GM21717 (cell line): ENCODE measurements at regions not wholly inside any gene's neighbourhood (a gene's known extent, or its start where the extent isn't known, plus 50 kb on each side); places are given as distances from the start of the nearest gene placed in this dataset.
"Not testable (repeated sequence)": the region's sequence is repeated elsewhere in the genome, so short reads cannot be mapped to it uniquely, and the experiment has no call there.

Experiments used
- ATAC-seq: cut with Tn5 transposase; IDR thresholded peaks from one replicate; pipeline ENCODE4 v1.9.1; 2021; ENCODE audit warnings: mild to moderate bottlenecking, moderate library complexity; ENCODE audit not compliant: unreplicated experiment

DNA sequence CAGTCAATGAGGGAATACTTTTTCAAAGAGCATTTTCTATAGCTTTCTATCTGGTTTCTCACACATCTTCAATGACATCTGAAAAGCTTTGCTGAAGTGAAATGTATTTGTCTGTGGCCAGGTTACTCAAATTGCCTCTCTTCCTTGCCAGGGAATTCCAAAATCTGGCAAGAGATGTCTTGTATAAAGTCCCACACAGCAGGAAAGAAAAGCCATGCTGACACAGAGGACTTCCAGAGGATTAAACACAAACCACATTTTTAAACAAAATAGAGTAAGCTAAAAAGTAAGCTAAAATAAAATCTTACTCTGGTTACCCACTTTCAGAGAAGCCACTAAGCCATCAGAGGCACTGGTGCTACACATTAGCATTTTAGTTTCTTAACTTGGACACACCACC, 93.1 kb upstream of the BCAR3 start:
- ATAC-seq: no peak

- ATAC-seq: no peak
Measured at GRCh38 chr1:93773049-93773838, 91.6 kb upstream of the BCAR3 start.

GRCh38 chr1:93771843-93772242, 90.2 kb upstream of the BCAR3 start:
- no peak for ATAC-seq

GRCh38 chr1:93770640-93771039, 89.0 kb upstream of the BCAR3 start:
- no peak for ATAC-seq

DNA sequence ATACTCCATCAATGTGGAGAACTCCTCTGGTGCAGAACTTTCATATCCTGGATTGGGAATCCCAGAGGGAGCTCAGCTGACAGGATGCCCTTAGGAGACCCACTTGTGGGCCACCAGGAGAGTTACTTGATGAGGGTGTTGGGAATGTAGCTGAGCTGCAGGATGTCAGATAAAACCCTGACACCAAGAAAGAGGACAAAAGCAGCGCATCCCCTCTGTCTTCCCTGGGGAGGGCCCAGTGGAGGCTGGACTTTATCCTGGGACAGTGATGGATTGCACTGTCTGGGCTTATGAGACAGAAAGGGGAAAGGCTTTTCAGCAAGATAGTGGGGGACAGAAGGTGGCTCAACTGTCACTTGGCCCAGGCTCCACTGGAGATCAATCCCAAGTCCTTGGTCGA, 88.1 kb upstream of the BCAR3 start:
- no peak for ATAC-seq

GRCh38 chr1:93768380-93768863, 86.8 kb upstream of the BCAR3 start:
- no peak for ATAC-seq

DNA sequence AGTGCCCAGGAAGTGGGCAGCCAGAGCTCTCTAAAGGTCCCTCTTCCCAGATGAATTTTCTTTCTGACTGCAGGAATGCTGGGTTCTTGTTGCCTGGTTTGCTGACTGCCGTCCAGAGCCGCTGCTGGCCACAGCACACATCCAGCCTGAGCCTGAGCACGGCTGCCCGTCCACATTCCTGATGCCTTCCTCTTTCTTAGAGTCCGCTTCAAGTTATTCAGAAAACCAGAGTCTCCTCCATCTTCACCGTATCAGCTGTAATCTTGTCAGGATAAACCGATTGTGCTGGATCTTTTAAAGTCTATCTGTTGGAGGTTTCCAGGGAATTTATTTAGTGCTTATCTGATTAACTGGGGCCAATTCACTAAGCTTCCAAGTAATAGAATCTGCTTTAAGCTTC, 84.8 kb upstream of the BCAR3 start:
- no peak for ATAC-seq

DNA sequence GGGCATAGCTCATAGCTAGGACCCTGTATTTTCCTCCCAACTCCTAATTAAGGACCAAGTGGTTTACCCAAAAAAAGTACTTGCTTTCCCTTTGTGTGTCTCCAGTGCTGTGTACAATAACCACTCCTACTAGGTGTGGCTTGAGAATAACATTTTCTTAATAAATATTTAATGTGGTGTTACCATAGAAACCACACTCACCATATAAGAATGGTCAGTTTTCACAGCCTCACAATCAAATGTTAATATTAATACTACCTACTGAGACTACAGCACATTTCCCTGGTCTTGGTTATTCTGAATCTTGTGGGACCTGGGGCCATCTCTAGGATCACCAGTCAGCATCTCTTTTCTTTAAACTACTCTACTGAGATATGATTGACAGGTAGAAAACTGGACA, 83.5 kb upstream of the BCAR3 start:
- ATAC-seq: no peak

GRCh38 chr1:93764366-93764750, 82.7 kb upstream of the BCAR3 start:
- ATAC-seq: no peak

- no peak for ATAC-seq
Measured at GRCh38 chr1:93763704-93764365, 82.2 kb upstream of the BCAR3 start.

GRCh38 chr1:93758842-93759515, 77.3 kb upstream of the BCAR3 start:
- no peak for ATAC-seq

DNA sequence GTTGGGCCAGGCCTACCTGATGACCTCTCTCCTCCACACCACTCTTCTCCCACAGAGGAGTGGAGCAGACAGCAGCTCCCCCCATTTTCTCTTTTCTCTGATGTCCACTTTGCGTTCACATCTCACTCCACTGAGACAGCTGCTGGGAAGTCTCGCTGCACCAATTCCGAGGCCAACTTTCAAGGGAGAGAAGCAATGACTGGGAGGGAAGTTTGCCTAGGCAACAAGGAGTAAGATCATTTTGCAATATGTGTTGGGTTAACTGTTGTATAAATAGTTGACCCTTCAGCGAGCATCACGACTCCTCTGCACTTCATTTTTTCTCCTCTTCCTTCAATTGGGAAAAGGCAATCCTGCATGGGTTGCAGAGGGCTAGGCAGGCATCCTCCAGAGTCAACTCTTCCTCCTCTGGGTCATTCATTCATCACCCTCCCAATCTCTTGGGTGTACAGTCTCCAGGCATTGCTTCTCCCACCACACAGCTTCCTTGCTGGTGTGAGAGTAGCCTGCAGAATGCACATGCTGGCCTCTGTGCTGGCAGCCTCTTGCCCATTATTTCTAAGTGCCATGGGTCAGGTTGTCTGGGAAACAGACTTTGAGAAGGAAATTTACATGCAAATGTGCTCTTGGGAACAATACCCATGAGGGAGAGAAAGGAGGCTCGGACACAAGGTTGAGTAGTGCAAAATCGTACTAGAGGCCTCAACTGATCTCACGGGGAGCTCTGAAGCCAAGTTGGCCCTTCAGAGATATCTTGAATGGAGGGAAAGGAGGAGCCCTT, 75.8 kb upstream of the BCAR3 start:
- no peak for ATAC-seq

- ATAC-seq: no peak
Measured at GRCh38 chr1:93756657-93757056, 75.0 kb upstream of the BCAR3 start.

DNA sequence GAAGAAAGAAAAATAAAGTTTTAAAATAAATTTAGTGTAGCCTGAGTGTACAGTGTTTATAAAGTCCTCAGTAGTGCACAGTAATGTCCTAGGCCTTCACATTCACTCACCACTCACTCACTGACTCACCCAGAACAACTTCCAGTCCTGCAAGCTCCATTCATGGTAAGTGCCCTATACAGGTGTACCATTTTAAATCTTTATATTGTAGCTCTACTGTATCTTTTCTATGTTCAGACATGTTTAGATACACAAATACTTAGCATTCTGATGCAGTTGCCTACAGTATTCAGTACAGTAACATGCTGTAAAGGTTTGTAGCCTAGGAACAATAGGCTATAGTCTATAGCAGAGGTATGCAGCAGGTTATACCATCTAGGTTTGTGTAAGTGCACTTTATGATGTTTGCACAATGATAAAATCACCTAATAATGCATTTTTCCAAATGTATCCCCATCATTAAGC, 73.6 kb upstream of the BCAR3 start:
- ATAC-seq: not testable (repeated sequence)

DNA sequence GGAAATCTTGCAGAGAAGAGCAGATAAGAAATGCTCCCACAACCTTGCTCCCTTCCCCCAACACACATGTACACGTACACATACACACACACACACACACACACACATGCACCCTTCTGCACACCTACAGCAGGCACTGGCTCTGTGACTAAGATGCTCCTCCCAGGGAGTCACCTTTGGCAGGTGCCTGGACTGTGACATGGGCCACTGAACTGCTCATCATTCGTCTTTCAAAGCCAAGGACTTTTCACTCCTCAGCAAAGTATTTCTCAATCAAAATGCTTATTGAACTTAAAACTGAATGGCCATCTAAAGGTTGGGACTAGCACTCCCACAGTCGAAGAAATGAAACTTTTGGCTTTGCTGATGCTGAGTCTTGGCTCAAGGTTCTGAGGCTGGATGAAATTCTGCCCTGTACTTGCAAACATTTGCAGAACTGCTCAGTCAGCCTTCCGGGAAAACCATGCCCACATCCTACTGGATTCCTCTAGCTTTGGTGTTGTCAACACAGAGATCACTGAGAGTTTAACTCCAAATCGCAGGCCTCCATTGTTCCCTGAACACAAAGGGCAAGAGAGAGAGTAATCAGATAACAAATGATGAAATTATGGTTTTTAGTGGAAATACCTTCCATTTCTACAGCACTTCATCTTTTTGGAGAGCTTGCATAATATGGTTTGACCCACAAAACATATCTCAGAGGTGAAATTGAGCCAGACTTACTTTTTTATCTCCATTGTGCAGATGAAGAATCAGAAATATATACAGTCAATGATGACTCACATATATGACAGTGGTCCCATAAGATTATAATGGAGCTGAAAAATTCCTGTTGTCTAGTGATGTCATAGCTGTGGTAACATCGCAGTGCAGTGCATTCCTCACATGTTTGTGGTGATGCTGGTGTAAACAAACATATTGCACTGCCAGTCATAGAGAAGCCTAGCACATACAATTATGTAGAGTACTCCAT, 72.4 kb upstream of the BCAR3 start:
- ATAC-seq: no peak

- no peak for ATAC-seq
Measured at GRCh38 chr1:93751377-93752250, 70.0 kb upstream of the BCAR3 start.

DNA sequence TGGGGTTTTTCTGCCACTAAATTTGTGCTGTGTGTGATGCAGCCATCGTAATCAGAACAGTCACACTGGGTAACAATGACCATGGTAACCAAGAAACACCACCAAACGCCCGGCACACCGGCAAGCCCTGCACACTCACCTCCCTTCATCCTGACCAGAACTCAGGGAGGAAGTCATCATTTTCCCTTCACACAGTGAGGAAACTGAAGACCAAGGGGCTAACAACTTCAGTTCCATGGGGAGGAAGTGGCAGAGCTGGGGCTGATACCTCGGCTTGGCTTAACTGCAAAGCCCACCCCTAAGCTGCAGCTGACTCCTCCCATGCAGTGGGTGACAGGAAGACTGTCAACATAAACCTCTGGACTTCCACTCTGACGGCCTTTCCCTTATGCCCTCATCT, 69.3 kb upstream of the BCAR3 start:
- ATAC-seq: no peak

GRCh38 chr1:93749894-93750301, 68.3 kb upstream of the BCAR3 start:
- no peak for ATAC-seq

GRCh38 chr1:93749487-93749886, 67.8 kb upstream of the BCAR3 start:
- ATAC-seq: no peak
